ENCODE measurements at regions not wholly inside any gene's neighbourhood (a gene's known extent, or its start where the extent isn't known, plus 50 kb on each side); places are given as distances from the start of the nearest gene placed in this dataset.
A peak's percentile ranks its signal among the peaks of the same experiment; 100 is the strongest.
"Not testable (repeated sequence)": the region's sequence is repeated elsewhere in the genome, so short reads cannot be mapped to it uniquely, and the experiment has no call there.

DNA sequence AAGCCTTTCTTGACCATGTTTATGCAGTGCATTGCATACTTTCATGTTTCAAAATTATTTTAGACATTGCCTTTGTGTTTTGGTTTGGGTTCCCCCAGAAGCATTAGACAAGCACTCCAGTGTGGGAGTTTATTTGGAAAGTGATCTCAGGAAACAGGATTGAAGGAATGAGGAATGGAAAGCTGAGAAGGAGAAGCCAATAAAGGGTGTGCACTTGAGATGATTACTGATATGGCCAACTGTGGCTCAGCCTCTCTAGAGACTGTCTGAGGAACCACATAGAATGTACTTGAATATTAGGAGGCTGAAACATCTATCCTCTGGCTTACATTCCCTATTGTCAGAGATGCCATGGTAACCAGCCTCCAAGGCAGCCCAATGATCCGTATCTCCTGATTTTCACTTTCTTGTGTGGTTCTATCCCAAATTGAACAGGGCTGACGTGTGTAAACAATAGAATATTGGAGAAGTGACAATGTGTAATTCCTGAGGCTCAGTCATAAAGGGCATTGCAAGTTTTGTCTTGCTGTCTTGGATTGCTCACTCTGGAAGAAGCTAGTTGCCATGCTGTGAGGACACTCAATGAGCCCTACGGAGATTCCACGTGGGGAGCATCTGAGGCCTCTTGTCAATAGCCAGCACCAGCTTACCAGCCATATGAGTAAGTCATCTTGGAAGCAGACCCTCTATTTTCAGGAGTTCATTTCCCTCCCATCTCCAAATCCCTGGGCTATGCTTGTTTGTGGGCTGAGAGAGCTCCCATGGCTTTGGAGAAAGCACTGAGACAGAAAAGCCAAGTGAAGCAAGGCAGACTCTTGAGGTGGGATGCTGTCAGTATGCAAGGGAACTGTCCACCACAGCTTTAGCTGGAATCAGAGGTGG is 84.7 kb downstream of the SCN11A start:
- no peaks in the 10 kb centered on the region for H3K36me3 ChIP-seq (ENCODE audit: control insufficient read depth, insufficient read depth, low read length)
- no peak for DNase-seq (ENCODE audit: low read depth, low spot score)
- H3K4me3 ChIP-seq (ENCODE audit: low read length), result no peak overlapping the region
- H3K9me3 ChIP-seq (ENCODE audit: control insufficient read depth, insufficient read depth, low read length), result no peaks in the 10 kb centered on the region
- no peaks in the 10 kb centered on the region for H3K4me1 ChIP-seq (ENCODE audit: control insufficient read depth, insufficient read depth, low read length)
- H3K27ac ChIP-seq (ENCODE audit: low read length), result no peak overlapping the region
- WGBS (ENCODE audit: insufficient coverage, insufficient read length), result no CpG with 5 or more reads among the region's 4 CpGs
- no peaks in the 10 kb centered on the region for H3K27me3 ChIP-seq (ENCODE audit: control insufficient read depth, insufficient read depth, low read length)

DNA sequence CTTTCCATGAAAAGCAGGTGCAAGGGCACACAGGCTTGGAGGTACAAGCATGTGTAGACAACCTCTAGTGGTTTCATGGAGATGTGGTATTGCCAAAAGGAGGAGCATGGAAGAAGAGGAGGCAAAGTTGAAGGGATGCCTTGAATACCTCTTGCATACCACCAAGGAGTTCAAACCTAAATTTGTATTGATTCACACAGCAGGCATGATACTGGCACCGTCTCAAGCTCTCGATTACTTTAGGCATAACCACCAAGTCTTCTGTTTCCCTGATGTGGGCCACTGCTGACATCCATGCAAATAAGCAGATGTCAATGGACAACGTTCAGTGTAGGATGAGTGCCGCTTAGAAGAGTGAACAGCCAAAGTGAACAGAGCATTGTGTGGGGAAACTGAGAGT is 87.1 kb downstream of the SCN11A start:
- WGBS (ENCODE audit: insufficient coverage, insufficient read length), result no CpG with 5 or more reads among the region's 4 CpGs
- no peak overlapping the region for H3K4me3 ChIP-seq (ENCODE audit: low read length)
- no peaks in the 10 kb centered on the region for H3K4me1 ChIP-seq (ENCODE audit: control insufficient read depth, insufficient read depth, low read length)
- no peaks in the 10 kb centered on the region for H3K36me3 ChIP-seq (ENCODE audit: control insufficient read depth, insufficient read depth, low read length)
- H3K27ac ChIP-seq (ENCODE audit: low read length), result no peak overlapping the region
- no peaks in the 10 kb centered on the region for H3K27me3 ChIP-seq (ENCODE audit: control insufficient read depth, insufficient read depth, low read length)
- H3K9me3 ChIP-seq (ENCODE audit: control insufficient read depth, insufficient read depth, low read length), result no peaks in the 10 kb centered on the region
- no peak for DNase-seq (ENCODE audit: low read depth, low spot score)

DNA sequence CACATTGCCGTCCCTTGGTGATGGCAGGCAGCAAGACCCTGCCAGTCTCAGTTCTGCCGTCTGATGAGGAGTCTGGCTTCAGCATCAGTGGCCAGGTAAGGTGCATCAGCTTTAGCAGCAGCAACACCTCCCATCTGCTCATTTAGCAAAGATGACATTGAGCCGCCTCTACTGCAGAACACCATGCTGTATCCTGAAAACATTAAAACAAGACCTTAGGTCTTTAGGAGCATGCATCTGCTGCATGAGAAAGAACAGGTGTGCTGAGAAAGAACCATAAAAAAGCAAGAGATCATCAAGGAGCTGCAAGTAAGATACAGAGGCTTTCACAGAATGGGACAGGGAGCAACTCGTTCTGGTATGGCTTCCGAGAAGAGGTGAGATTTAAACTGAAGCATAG is 87.5 kb downstream of the SCN11A start:
- H3K4me1 ChIP-seq (ENCODE audit: control insufficient read depth, insufficient read depth, low read length), result no peaks in the 10 kb centered on the region
- no peak for DNase-seq (ENCODE audit: low read depth, low spot score)
- no peaks in the 10 kb centered on the region for H3K27me3 ChIP-seq (ENCODE audit: control insufficient read depth, insufficient read depth, low read length)

GRCh38 chr3:38960953-38961622 is 90.7 kb downstream of the SCN11A start:
- Histone ChIP-seq H3K4me3 (ENCODE audit: low read length) (no peak overlapping the region), H3K4me1 (ENCODE audit: control insufficient read depth, insufficient read depth, low read length) (no peaks in the 10 kb centered on the region), H3K36me3 (ENCODE audit: control insufficient read depth, insufficient read depth, low read length) (no peaks in the 10 kb centered on the region), H3K27me3 (ENCODE audit: control insufficient read depth, insufficient read depth, low read length) (no peaks in the 10 kb centered on the region), H3K9me3 (ENCODE audit: control insufficient read depth, insufficient read depth, low read length) (no peaks in the 10 kb centered on the region), H3K27ac (ENCODE audit: low read length) (no peak overlapping the region)
- DNase-seq (ENCODE audit: low read depth, low spot score), result peak; percentile 37
- no CpG with 5 or more reads among the region's 5 CpGs for WGBS (ENCODE audit: insufficient coverage, insufficient read length)

More for the DNA sequence above, 87.5 kb downstream of the SCN11A start:
- Histone ChIP-seq H3K27ac (ENCODE audit: low read length) (no peak overlapping the region), H3K9me3 (ENCODE audit: control insufficient read depth, insufficient read depth, low read length) (no peaks in the 10 kb centered on the region), H3K4me3 (ENCODE audit: low read length) (no peak overlapping the region), H3K36me3 (ENCODE audit: control insufficient read depth, insufficient read depth, low read length) (no peaks in the 10 kb centered on the region)
- WGBS (ENCODE audit: insufficient coverage, insufficient read length), result no CpG with 5 or more reads among the region's 5 CpGs

- no peak for DNase-seq (ENCODE audit: low read depth, low spot score)
- no peak overlapping the region for H3K4me3 ChIP-seq (ENCODE audit: low read length)
- no peaks in the 10 kb centered on the region for H3K36me3 ChIP-seq (ENCODE audit: control insufficient read depth, insufficient read depth, low read length)
- H3K4me1 ChIP-seq (ENCODE audit: control insufficient read depth, insufficient read depth, low read length), result no peaks in the 10 kb centered on the region
- no CpG with 5 or more reads among the region's 8 CpGs for WGBS (ENCODE audit: insufficient coverage, insufficient read length)
- H3K27me3 ChIP-seq (ENCODE audit: control insufficient read depth, insufficient read depth, low read length), result no peaks in the 10 kb centered on the region
- H3K9me3 ChIP-seq (ENCODE audit: control insufficient read depth, insufficient read depth, low read length), result no peaks in the 10 kb centered on the region
- no peak overlapping the region for H3K27ac ChIP-seq (ENCODE audit: low read length)
Measured at GRCh38 chr3:38960042-38960622, 91.6 kb downstream of the SCN11A start.

DNA sequence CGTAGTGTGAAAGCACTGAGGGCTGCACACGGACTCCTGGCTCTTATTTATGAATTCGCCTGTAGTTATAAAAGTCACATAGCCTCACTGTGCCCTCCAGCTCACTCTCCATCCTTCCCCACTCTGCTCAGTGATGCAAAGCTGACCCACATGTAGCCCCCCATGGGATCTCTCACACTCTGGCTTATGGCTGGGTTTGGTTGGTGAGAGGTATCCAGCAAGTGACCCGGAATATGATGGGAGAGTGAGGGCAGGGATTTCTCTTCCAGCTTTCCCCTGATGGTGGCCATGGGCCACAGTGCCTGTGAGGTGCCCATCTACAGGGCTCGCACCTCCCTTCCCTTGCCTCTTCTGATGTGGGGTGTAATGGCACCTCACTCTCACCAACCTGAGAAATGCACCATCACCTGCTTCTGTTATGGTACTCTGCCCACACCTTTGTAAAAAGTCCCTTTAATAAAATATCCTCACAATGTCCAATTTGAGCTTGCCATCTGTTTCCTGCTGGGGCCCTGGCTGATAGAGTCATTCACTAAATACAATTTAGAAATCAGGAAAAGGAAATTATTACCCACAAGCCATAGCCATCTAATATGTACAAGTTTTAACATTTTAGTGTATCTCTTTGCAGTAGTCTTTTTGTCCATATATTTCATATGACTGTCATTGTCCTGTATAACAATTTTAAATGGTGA is 93.6 kb downstream of the SCN11A start:
- Histone ChIP-seq H3K9me3 (ENCODE audit: control insufficient read depth, insufficient read depth, low read length) (no peaks in the 10 kb centered on the region), H3K36me3 (ENCODE audit: control insufficient read depth, insufficient read depth, low read length) (no peaks in the 10 kb centered on the region), H3K4me1 (ENCODE audit: control insufficient read depth, insufficient read depth, low read length) (no peaks in the 10 kb centered on the region), H3K4me3 (ENCODE audit: low read length) (no peak overlapping the region), H3K27ac (ENCODE audit: low read length) (no peak overlapping the region), H3K27me3 (ENCODE audit: control insufficient read depth, insufficient read depth, low read length) (no peaks in the 10 kb centered on the region)
- DNase-seq (ENCODE audit: low read depth, low spot score), result no peak
- WGBS (ENCODE audit: insufficient coverage, insufficient read length), result no CpG with 5 or more reads among the region's 5 CpGs

GRCh38 chr3:38957296-38957695 is 94.4 kb downstream of the SCN11A start:
- no CpG with 5 or more reads among the region's 6 CpGs for WGBS (ENCODE audit: insufficient coverage, insufficient read length)

GRCh38 chr3:38952721-38953120 is 99.0 kb downstream of the SCN11A start:
- Histone ChIP-seq H3K4me1 (ENCODE audit: control insufficient read depth, insufficient read depth, low read length) (no peaks in the 10 kb centered on the region), H3K4me3 (ENCODE audit: low read length) (no peak overlapping the region), H3K27ac (ENCODE audit: low read length) (no peak overlapping the region), H3K27me3 (ENCODE audit: control insufficient read depth, insufficient read depth, low read length) (no peaks in the 10 kb centered on the region), H3K9me3 (ENCODE audit: control insufficient read depth, insufficient read depth, low read length) (no peaks in the 10 kb centered on the region), H3K36me3 (ENCODE audit: control insufficient read depth, insufficient read depth, low read length) (no peaks in the 10 kb centered on the region)
- WGBS (ENCODE audit: insufficient coverage, insufficient read length), result no CpG with 5 or more reads among the region's 1 CpG
- DNase-seq (ENCODE audit: low read depth, low spot score), result no peak

More at GRCh38 chr3:38957296-38957695, 94.4 kb downstream of the SCN11A start:
- Histone ChIP-seq H3K4me1 (ENCODE audit: control insufficient read depth, insufficient read depth, low read length) (no peaks in the 10 kb centered on the region), H3K27me3 (ENCODE audit: control insufficient read depth, insufficient read depth, low read length) (no peaks in the 10 kb centered on the region), H3K27ac (ENCODE audit: low read length) (no peak overlapping the region), H3K9me3 (ENCODE audit: control insufficient read depth, insufficient read depth, low read length) (no peaks in the 10 kb centered on the region), H3K36me3 (ENCODE audit: control insufficient read depth, insufficient read depth, low read length) (no peaks in the 10 kb centered on the region), H3K4me3 (ENCODE audit: low read length) (no peak overlapping the region)
- no peak for DNase-seq (ENCODE audit: low read depth, low spot score)

GRCh38 chr3:38951167-38951566 is 100.6 kb downstream of the SCN11A start:
- not testable (repeated sequence) for H3K27me3 ChIP-seq (ENCODE audit: control insufficient read depth, insufficient read depth, low read length); H3K4me1 ChIP-seq (ENCODE audit: control insufficient read depth, insufficient read depth, low read length); DNase-seq (ENCODE audit: low read depth, low spot score); H3K9me3 ChIP-seq (ENCODE audit: control insufficient read depth, insufficient read depth, low read length); H3K27ac ChIP-seq (ENCODE audit: low read length); H3K4me3 ChIP-seq (ENCODE audit: low read length); H3K36me3 ChIP-seq (ENCODE audit: control insufficient read depth, insufficient read depth, low read length)
- WGBS (ENCODE audit: insufficient coverage, insufficient read length), result no CpG with 5 or more reads among the region's 33 CpGs

DNA sequence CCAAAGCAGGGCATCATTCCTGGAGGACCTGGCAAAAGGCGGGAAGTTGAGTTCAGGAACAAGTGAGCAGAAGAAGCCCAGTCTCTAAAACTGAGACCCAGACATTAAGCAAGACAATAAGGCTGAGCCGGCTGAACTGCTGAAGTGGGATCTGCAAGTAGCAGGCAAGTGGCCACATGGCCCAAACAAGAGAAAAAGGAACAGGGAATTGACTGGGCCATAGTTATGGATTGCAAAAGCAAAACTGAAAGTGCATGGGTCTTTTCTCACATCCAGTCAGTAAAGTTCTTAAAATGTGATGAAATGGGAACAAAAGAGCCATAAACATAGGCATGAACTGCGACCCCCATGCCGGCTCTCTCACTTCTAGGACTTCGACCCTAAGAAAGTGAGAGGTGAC is 101.2 kb downstream of the SCN11A start:
- H3K27me3 ChIP-seq (ENCODE audit: control insufficient read depth, insufficient read depth, low read length), result no peaks in the 10 kb centered on the region
- no peak overlapping the region for H3K4me3 ChIP-seq (ENCODE audit: low read length)
- H3K27ac ChIP-seq (ENCODE audit: low read length), result no peak overlapping the region
- no CpG with 5 or more reads among the region's 5 CpGs for WGBS (ENCODE audit: insufficient coverage, insufficient read length)
- no peak for DNase-seq (ENCODE audit: low read depth, low spot score)
- H3K9me3 ChIP-seq (ENCODE audit: control insufficient read depth, insufficient read depth, low read length), result no peaks in the 10 kb centered on the region
- H3K36me3 ChIP-seq (ENCODE audit: control insufficient read depth, insufficient read depth, low read length), result no peaks in the 10 kb centered on the region
- H3K4me1 ChIP-seq (ENCODE audit: control insufficient read depth, insufficient read depth, low read length), result no peaks in the 10 kb centered on the region

Measured in iPS DF 6.9 (cell line).